GM13976 (cell line): ENCODE measurements at regions not wholly inside any gene's neighbourhood (a gene's known extent, or its start where the extent isn't known, plus 50 kb on each side); places are given as distances from the start of the nearest gene placed in this dataset.

ENCODE experiments used
- DNase-seq: peaks from one replicate; pipeline ENCODE4 v3.0.0; 2012; ENCODE audit warnings: low spot score
- CTCF ChIP-seq: IDR thresholded peaks from 2 replicates; pipeline ENCODE4 v1.5.1; 2012; ENCODE audit warnings: borderline replicate concordance, mild to moderate bottlenecking; ENCODE audit not compliant: insufficient read depth; ENCODE audit errors: extremely low read depth, missing control alignments, control extremely low read depth
- in situ Hi-C: fragments of 300-500 bp; cut with MboI; formaldehyde crosslinking; loops from one replicate; pipeline ENCODE4 v1.12.0; 2022; ENCODE audit warnings: low sequenced_read_pairs, mixed read lengths, inconsistent platforms; ENCODE audit not compliant: unreplicated experiment

- in situ Hi-C loops: no loop called here
- no peak for TF ChIP-seq CTCF
- DNase-seq: no peak
Measured at GRCh38 chr4:170721812-170722373, 632.1 kb upstream of the AADAT start.

GRCh38 chr4:170716868-170717267 lies 627.1 kb upstream of the AADAT start:
- no peak for TF ChIP-seq CTCF
- no peak for DNase-seq
- in situ Hi-C loops: no loop called here

- no peak for DNase-seq
- in situ Hi-C loops: no loop called here
- no peak for TF ChIP-seq CTCF
Measured at GRCh38 chr4:170705907-170706306, 616.2 kb upstream of the AADAT start.

GRCh38 chr4:170700064-170700463 lies 610.3 kb upstream of the AADAT start:
- no peak for TF ChIP-seq CTCF
- in situ Hi-C loops: no loop called here
- no peak for DNase-seq

GRCh38 chr4:170698334-170698733 lies 608.6 kb upstream of the AADAT start:
- no peak for TF ChIP-seq CTCF
- in situ Hi-C loops: no loop called here
- DNase-seq: no peak

- in situ Hi-C loops: no loop called here
- TF ChIP-seq CTCF: no peak
- DNase-seq: no peak
Measured at GRCh38 chr4:170697845-170698244, 608.1 kb upstream of the AADAT start.

- no peak for DNase-seq
- no peak for TF ChIP-seq CTCF
- in situ Hi-C loops: no loop called here
Measured at GRCh38 chr4:170697045-170697444, 607.3 kb upstream of the AADAT start.
